Sigmoid colon (tissue), 4 donors: ENCODE measurements at regions not wholly inside any gene's neighbourhood (a gene's known extent, or its start where the extent isn't known, plus 50 kb on each side); places are given as distances from the start of the nearest gene placed in this dataset.

ENCODE experiments used
- EP300 ChIP-seq, 4 donors: sonication (generic); formaldehyde crosslinking; IDR thresholded peaks; one replicate each; pipeline ENCODE4 v1.6.1; 2017; ENCODE audit warnings: antibody characterized with exemption in 4 of 4
- POLR2A ChIP-seq, 2 donors: fragments of 450-650 bp; IDR thresholded peaks; one replicate each; pipeline ENCODE4 v1.6.1; 2016; ENCODE audit warnings: antibody characterized with exemption in 2 of 2, mild to moderate bottlenecking in 2 of 2, moderate library complexity in 2 of 2
- TF ChIP-seq, protein P1 (sequence below), 4 experiments: fragments of 450-650 bp in 3 of 4; fragments of 200-600 bp in 1 of 4; IDR thresholded peaks; one replicate each; pipeline ENCODE4 v1.5.1; 2016 to 2019; ENCODE audit warnings: antibody characterized with exemption in 4 of 4, mild to moderate bottlenecking in 3 of 4, moderate library complexity in 2 of 4

DNA sequence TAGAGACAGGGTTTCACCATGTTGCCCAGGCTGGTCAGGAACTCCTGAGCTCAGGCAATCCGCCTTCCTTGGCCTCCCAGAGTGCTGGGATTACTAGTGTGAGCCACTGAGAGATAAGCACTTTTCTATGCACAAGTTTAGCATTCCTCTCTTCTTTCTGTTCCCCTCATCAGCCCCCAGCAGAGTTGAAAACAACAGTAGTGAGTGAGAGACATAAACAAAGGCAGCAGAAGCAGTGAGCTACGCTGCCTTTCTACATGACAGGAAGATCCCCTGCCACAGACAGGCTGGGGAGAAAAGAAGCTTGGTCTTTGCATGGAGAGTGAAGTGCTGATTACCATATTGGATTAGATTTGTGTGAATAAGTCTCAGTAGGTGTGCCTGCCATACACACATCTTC is 392.0 kb upstream of the KIRREL3 start:
- TF ChIP-seq, protein P1, sequence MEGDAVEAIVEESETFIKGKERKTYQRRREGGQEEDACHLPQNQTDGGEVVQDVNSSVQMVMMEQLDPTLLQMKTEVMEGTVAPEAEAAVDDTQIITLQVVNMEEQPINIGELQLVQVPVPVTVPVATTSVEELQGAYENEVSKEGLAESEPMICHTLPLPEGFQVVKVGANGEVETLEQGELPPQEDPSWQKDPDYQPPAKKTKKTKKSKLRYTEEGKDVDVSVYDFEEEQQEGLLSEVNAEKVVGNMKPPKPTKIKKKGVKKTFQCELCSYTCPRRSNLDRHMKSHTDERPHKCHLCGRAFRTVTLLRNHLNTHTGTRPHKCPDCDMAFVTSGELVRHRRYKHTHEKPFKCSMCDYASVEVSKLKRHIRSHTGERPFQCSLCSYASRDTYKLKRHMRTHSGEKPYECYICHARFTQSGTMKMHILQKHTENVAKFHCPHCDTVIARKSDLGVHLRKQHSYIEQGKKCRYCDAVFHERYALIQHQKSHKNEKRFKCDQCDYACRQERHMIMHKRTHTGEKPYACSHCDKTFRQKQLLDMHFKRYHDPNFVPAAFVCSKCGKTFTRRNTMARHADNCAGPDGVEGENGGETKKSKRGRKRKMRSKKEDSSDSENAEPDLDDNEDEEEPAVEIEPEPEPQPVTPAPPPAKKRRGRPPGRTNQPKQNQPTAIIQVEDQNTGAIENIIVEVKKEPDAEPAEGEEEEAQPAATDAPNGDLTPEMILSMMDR (IDR thresholded peaks at IDR 0.05), result no peak
- TF ChIP-seq EP300 (IDR thresholded peaks at IDR 0.05) (no peak), POLR2A (IDR thresholded peaks at IDR 0.05) (no peak)
